Naive thymus-derived CD4-positive, alpha-beta T cell (primary cell): ENCODE measurements at regions not wholly inside any gene's neighbourhood (a gene's known extent, or its start where the extent isn't known, plus 50 kb on each side); places are given as distances from the start of the nearest gene placed in this dataset.

Source experiments
- ATAC-seq: fragments of 150-1000 bp; cut with Tn5 transposase; 2 replicates; pipeline ENCODE4 v1.10.0; 2021; ENCODE audit warnings: mild to moderate bottlenecking, moderate library complexity
- CTCF ChIA-PET: fragments of 350-600 bp; sonication (Branson Sonifier 250); formaldehyde crosslinking; loops from one replicate; lab custom pipeline; 2021; ENCODE audit warnings: antibody characterized with exemption; lab: Charles Lee
- POLR2A ChIA-PET: fragments of 350-600 bp; sonication (Branson Sonifier 250); formaldehyde crosslinking; loops from one replicate; lab custom pipeline; 2021; ENCODE audit warnings: antibody characterized with exemption, inconsistent platforms; lab: Charles Lee
- DNase-seq, 9 donors: peaks; one replicate each; pipeline versions ENCODE4 v3.0.0 to v3.0.0-alpha.2; 2020 to 2022; ENCODE audit warnings: mixed read lengths in 1 of 9
- H3K27ac ChIP-seq: one replicate; pipeline ENCODE4 v1.7.0; 2013; ENCODE audit warnings: mild to moderate bottlenecking, low read depth, low read length, moderate library complexity
- H3K27me3 ChIP-seq, 2 donors: one replicate each; pipeline ENCODE4 v1.7.0; 2013; ENCODE audit warnings: low read length in 2 of 2, mild to moderate bottlenecking in 2 of 2, moderate library complexity in 2 of 2; ENCODE audit not compliant: control insufficient read depth in 2 of 2, insufficient read depth in 2 of 2
- H3K36me3 ChIP-seq, 3 experiments: 1 replicate in 2 of 3; 2 replicates in 1 of 3; pipeline ENCODE4 v1.7.0; 2013; ENCODE audit warnings: low read length in 3 of 3, mild to moderate bottlenecking in 3 of 3, moderate library complexity in 1 of 3; ENCODE audit not compliant: insufficient read depth in 3 of 3, control insufficient read depth in 2 of 3
- H3K4me1 ChIP-seq, 2 donors: one replicate each; pipeline ENCODE4 v1.7.0; 2013; ENCODE audit warnings: low read length in 2 of 2, mild to moderate bottlenecking in 2 of 2, moderate library complexity in 1 of 2; ENCODE audit not compliant: control insufficient read depth in 2 of 2, insufficient read depth in 2 of 2
- H3K4me3 ChIP-seq: 2 replicates; pipeline ENCODE4 v1.7.0; 2013; ENCODE audit warnings: mild to moderate bottlenecking, low read length
- H3K9me3 ChIP-seq, 3 experiments: 1 replicate in 2 of 3; 2 replicates in 1 of 3; pipeline ENCODE4 v1.7.0; 2013; ENCODE audit warnings: low read length in 3 of 3; ENCODE audit not compliant: control insufficient read depth in 2 of 3
- H3K27ac Mint-ChIP-seq, 9 donors: one replicate each; pipeline ENCODE4 v1.8.0; 2020 to 2022; ENCODE audit warnings: mixed read lengths in 9 of 9, mild to moderate bottlenecking in 8 of 9, moderate library complexity in 5 of 9, inconsistent platforms in 2 of 9
- H3K27me3 Mint-ChIP-seq, 5 donors: one replicate each; pipeline ENCODE4 v1.8.0; 2021 to 2022; ENCODE audit warnings: mixed read lengths in 5 of 5, mild to moderate bottlenecking in 1 of 5
- H3K36me3 Mint-ChIP-seq, 5 donors: one replicate each; pipeline ENCODE4 v1.8.0; 2020 to 2022; ENCODE audit warnings: mixed read lengths in 5 of 5, mild to moderate bottlenecking in 3 of 5, inconsistent platforms in 1 of 5
- H3K4me1 Mint-ChIP-seq, 7 donors: one replicate each; pipeline ENCODE4 v1.8.0; 2020 to 2022; ENCODE audit warnings: mixed read lengths in 7 of 7, mild to moderate bottlenecking in 3 of 7, inconsistent platforms in 1 of 7
- H3K4me3 Mint-ChIP-seq, 10 donors: one replicate each; pipeline ENCODE4 v1.8.0; 2020 to 2022; ENCODE audit warnings: mild to moderate bottlenecking in 10 of 10, mixed read lengths in 10 of 10, moderate library complexity in 6 of 10, inconsistent platforms in 2 of 10
- H3K9me3 Mint-ChIP-seq, 11 donors: one replicate each; pipeline ENCODE4 v1.8.0; 2020 to 2022; ENCODE audit warnings: mixed read lengths in 11 of 11, mild to moderate bottlenecking in 4 of 11, inconsistent platforms in 1 of 11, moderate library complexity in 1 of 11
- intact Hi-C, 2 donors: fragments of 100-400 bp; cut with micrococcal nuclease; formaldehyde crosslinking; loops; one replicate each; pipeline ENCODE4 v1.15.1; 2023

DNA sequence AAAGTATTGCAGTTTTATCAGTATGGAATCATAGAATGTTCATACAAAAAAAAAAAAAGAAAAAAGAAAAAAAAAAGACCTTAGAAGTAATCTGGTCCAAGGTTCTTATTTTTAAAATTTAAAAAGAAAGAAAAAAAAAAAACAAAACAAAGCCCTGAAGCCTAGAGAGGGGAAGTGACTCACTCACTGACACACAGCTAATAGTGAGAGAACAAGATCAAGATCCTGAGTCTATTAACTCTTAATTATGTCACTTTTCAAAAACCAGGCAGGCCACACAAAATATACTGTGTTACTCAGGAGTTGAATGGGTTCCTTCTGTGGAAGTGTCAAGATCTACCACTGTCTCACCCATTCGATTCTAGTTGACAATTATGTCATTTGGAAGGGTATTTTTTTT lies 433.9 kb upstream of the DAB1 start:
- ATAC-seq: no peak
- no peaks in the 10 kb centered on the region for H3K9me3 ChIP-seq
- H3K36me3 ChIP-seq: no peaks in the 10 kb centered on the region
- H3K27ac ChIP-seq: no peak overlapping the region
- H3K4me3 ChIP-seq: no peak overlapping the region
- peaks cover 0 to 12% (median 0%) of the 10 kb centered on the region in 5 donors for H3K27me3 Mint-ChIP-seq
- no peaks in the 10 kb centered on the region for H3K4me1 ChIP-seq
- DNase-seq: no peak
- ChIA-PET POLR2A (no interaction called here), CTCF (no interaction called here)
- no peaks in the 10 kb centered on the region for H3K4me1 Mint-ChIP-seq
- H3K9me3 Mint-ChIP-seq: peaks cover 0 to 3% (median 0%) of the 10 kb centered on the region in 11 donors
- H3K27ac Mint-ChIP-seq: no peak overlapping the region
- no peak overlapping the region for H3K4me3 Mint-ChIP-seq
- intact Hi-C loops: no loop called here
- H3K27me3 ChIP-seq: no peaks in the 10 kb centered on the region
- H3K36me3 Mint-ChIP-seq: no peaks in the 10 kb centered on the region

DNA sequence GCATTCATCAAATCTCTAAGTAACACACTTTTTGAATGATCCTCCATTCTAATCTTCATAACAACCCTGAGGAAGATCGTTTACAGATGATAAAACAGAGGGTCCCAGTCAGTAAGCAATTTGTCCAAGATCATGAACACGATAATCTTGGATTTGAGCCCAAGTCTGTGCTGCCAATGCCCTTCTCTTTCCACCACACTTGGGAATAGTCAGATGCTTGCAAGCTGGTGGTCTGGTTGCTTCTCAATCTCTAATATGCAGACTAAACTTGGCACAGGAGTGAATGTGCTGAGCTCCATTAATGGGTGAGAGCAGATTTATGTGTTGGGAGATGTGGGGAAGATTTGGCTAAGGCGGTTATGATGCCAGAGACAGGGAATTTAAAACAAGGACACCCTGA lies 430.6 kb upstream of the DAB1 start:
- ChIA-PET CTCF (no interaction called here), POLR2A (no interaction called here)
- no peaks in the 10 kb centered on the region for H3K4me1 Mint-ChIP-seq
- H3K9me3 Mint-ChIP-seq: peaks cover 0 to 3% (median 0%) of the 10 kb centered on the region in 11 donors
- Histone ChIP-seq H3K4me1 (no peaks in the 10 kb centered on the region), H3K36me3 (no peaks in the 10 kb centered on the region), H3K4me3 (no peak overlapping the region), H3K27ac (no peak overlapping the region), H3K27me3 (no peaks in the 10 kb centered on the region), H3K9me3 (no peaks in the 10 kb centered on the region)
- H3K4me3 Mint-ChIP-seq: no peak overlapping the region
- H3K27ac Mint-ChIP-seq: no peak overlapping the region
- intact Hi-C loops: no loop called here
- DNase-seq: no peak
- H3K36me3 Mint-ChIP-seq: no peaks in the 10 kb centered on the region
- peaks cover 0 to 27% (median 0%) of the 10 kb centered on the region in 5 donors for H3K27me3 Mint-ChIP-seq
- ATAC-seq: no peak

DNA sequence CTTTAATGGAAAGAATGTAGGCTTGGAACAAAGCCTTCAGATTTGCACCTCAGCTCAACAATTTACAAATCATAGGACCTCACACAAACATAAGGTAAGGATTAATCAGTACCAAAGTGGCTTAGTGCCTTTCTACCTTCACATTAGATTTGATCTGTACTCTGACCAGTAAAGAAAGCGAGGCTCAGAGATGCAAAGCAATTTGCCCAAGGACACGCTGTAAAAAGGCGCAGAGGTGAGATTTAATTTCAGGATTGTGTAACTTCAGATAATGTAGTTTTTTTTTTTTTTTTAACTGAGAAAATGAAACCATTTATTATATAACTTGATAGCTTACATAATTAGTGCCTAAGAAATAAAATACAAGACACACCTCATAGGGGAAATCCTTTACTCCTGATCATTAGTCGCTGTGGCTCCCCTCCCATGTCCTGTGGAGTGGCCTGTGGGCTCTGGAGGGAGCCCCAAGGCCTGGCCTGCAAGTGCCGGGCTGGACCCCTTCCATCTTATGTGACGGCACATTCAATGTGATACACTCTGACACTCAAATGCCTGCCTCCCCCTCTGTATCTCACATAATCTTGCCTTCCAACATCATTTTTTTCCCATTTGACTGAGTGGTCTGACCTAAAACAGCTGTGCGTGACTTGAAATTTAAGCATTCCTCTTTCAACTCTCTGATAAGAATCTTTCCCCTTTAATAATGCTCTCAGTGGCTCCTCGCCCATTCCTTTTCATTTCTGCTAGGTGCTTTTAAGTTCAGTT lies 426.5 kb upstream of the DAB1 start:
- POLR2A ChIA-PET: no interaction called here
- DNase-seq (no peak), ATAC-seq (no peak)
- Histone ChIP-seq H3K4me3 (no peak overlapping the region), H3K9me3 (no peaks in the 10 kb centered on the region), H3K27ac (no peak overlapping the region), H3K27me3 (no peaks in the 10 kb centered on the region), H3K36me3 (no peaks in the 10 kb centered on the region), H3K4me1 (no peaks in the 10 kb centered on the region)
- intact Hi-C loops: no loop called here
- H3K4me3 Mint-ChIP-seq: no peak overlapping the region
- CTCF ChIA-PET: no interaction called here
- H3K27me3 Mint-ChIP-seq: peaks cover 0 to 19% (median 5%) of the 10 kb centered on the region in 5 donors
- no peak overlapping the region for H3K27ac Mint-ChIP-seq
- H3K36me3 Mint-ChIP-seq: no peaks in the 10 kb centered on the region
- no peaks in the 10 kb centered on the region for H3K4me1 Mint-ChIP-seq
- H3K9me3 Mint-ChIP-seq: no peaks in the 10 kb centered on the region

DNA sequence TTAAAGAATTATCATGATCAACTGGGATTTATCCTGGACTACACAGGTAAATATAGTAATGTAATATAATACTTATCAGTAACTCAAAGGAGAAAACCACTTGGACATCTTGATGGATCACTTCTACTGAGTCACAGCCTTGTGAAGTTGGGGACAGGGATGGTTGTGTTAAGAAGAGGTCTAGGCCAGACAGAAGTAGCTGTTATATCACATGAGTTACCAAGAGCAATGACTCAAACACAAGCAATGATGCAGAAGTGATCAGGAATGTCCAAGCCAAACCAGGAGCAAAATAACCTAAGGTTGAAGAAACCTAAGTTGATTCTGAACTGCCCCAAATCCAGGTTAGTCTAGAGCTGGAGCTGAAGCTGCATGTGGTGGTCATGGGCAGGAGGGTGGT lies 424.5 kb upstream of the DAB1 start:
- H3K9me3 Mint-ChIP-seq: peaks cover 0 to 4% (median 0%) of the 10 kb centered on the region in 11 donors
- Histone ChIP-seq H3K9me3 (no peaks in the 10 kb centered on the region), H3K27ac (no peak overlapping the region), H3K4me1 (no peaks in the 10 kb centered on the region), H3K4me3 (no peak overlapping the region), H3K27me3 (no peaks in the 10 kb centered on the region), H3K36me3 (no peaks in the 10 kb centered on the region)
- CTCF ChIA-PET: no interaction called here
- H3K36me3 Mint-ChIP-seq: no peaks in the 10 kb centered on the region
- intact Hi-C loops: no loop called here
- DNase-seq (no peak), ATAC-seq (no peak)
- H3K27ac Mint-ChIP-seq: no peak overlapping the region
- POLR2A ChIA-PET: interaction anchor here (0.5 kb wide), 1 partner anchor 731 kb away, joined by 3 read pairs; no protein-coding TSS in a partner anchor
- no peak overlapping the region for H3K4me3 Mint-ChIP-seq
- H3K27me3 Mint-ChIP-seq: peaks cover 0 to 16% (median 5%) of the 10 kb centered on the region in 5 donors
- H3K4me1 Mint-ChIP-seq: no peaks in the 10 kb centered on the region

DNA sequence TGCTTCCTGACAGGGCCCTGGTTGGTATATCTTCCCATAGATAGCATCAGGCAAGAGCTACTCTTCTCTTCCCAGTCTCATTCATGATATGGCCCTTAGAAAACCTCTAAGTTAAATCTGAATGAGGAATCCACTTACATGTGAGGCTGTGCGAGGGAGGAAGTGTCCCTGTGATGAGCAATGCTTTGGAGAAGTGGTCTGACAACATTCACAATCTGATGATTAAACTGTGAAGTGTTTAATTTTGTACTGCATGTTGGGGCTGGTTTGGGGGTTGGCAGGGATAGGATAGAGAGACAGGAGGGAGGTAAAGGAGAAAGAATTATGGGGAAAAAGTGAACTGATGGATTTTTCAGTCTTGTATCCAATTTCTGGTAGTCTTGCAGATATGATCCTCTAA lies 421.2 kb upstream of the DAB1 start:
- DNase-seq: no peak
- no peaks in the 10 kb centered on the region for H3K4me1 Mint-ChIP-seq
- CTCF ChIA-PET: no interaction called here
- no peak overlapping the region for H3K4me3 ChIP-seq
- H3K27ac Mint-ChIP-seq: no peak overlapping the region
- no peaks in the 10 kb centered on the region for H3K36me3 ChIP-seq
- peaks cover 0 to 5% (median 4%) of the 10 kb centered on the region in 5 donors for H3K36me3 Mint-ChIP-seq
- peaks cover 0 to 6% (median 0%) of the 10 kb centered on the region in 3 experiments for H3K9me3 ChIP-seq
- peaks cover 4 to 23% (median 9%) of the 10 kb centered on the region in 11 donors for H3K9me3 Mint-ChIP-seq
- no peak overlapping the region for H3K27ac ChIP-seq
- no peak for ATAC-seq
- POLR2A ChIA-PET: no interaction called here
- no peaks in the 10 kb centered on the region for H3K27me3 ChIP-seq
- H3K27me3 Mint-ChIP-seq: peaks cover 0 to 5% (median 0%) of the 10 kb centered on the region in 5 donors
- intact Hi-C loops: no loop called here
- H3K4me1 ChIP-seq: no peaks in the 10 kb centered on the region
- H3K4me3 Mint-ChIP-seq: no peak overlapping the region

DNA sequence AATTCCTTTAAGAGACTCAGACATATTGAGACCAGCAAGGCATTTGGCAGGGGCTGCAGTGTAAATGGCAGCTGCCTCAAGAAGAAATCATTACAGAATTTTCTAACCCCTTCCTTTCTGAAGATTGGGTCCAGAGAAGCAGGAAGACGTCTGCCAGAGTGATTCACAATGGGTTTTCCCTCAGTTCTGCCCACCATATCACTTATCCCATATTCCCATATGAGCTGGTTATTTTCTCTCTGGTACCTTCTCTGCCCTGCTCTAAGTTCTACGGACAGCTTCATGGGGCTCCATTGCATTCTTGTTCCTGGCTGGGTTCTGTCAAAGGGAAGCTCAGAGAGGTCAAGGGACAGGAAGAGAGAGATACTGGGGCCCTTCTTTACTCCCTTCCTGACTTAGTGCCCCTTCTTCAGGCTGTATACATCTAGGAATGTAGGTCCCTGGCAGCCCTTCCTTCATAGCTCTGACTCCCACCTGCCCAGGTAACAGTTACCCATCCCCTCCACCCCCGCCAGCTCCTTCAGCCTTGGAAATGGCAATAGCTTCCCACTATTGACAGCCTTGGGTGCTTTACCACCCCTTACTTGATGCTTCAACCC lies 420.6 kb upstream of the DAB1 start:
- ATAC-seq (no peak), DNase-seq (no peak)
- Mint-ChIP-seq H3K27me3 (peaks cover 0 to 5% (median 0%) of the 10 kb centered on the region in 5 donors), H3K9me3 (peaks cover 4 to 27% (median 11%) of the 10 kb centered on the region in 11 donors), H3K4me1 (no peaks in the 10 kb centered on the region), H3K4me3 (no peak overlapping the region), H3K36me3 (peaks cover 0 to 5% (median 4%) of the 10 kb centered on the region in 5 donors), H3K27ac (no peak overlapping the region)
- Histone ChIP-seq H3K36me3 (no peaks in the 10 kb centered on the region), H3K9me3 (peaks cover 0 to 6% (median 0%) of the 10 kb centered on the region in 3 experiments), H3K4me3 (no peak overlapping the region), H3K27ac (no peak overlapping the region), H3K27me3 (no peaks in the 10 kb centered on the region), H3K4me1 (no peaks in the 10 kb centered on the region)
- POLR2A ChIA-PET: no interaction called here
- intact Hi-C loops: no loop called here
- CTCF ChIA-PET: no interaction called here
